IMR-90 (cell line): ENCODE measurements at regions not wholly inside any gene's neighbourhood (a gene's known extent, or its start where the extent isn't known, plus 50 kb on each side); places are given as distances from the start of the nearest gene placed in this dataset.

Experiments
- ATAC-seq: fragments of 200-7000 bp; cut with Tn5 transposase; 2 replicates; pipeline ENCODE4 v1.9.1; 2020; ENCODE audit warnings: low read depth, mild to moderate bottlenecking, moderate library complexity
- BruUV-seq: library from RNA; stranded (reverse); fragments of 400-500 nt; replicated peaks from 2 replicates; lab custom pipeline; 2021; lab: Mats Ljungman, UMichigan
- CTCF ChIA-PET: fragments of 300-600 bp; formaldehyde crosslinking; extraction: SDS; loops from one replicate; lab custom pipeline; 2021; ENCODE audit warnings: antibody characterized with exemption; lab: Yijun Ruan, JAX
- POLR2A ChIA-PET: fragments of 300-600 bp; sonication (Branson Sonifier 250); formaldehyde crosslinking; loops from one replicate; lab custom pipeline; 2022; ENCODE audit warnings: antibody characterized with exemption; ENCODE audit not compliant: unreplicated experiment; lab: Charles Lee
- DNase-seq: peaks from one replicate; pipeline ENCODE4 v3.0.0; 2013
- H2AFZ ChIP-seq: replicated peaks from 2 replicates; pipeline ENCODE3; 2013; ENCODE audit warnings: low read length, mild to moderate bottlenecking; ENCODE audit not compliant: poor library complexity
- H2AK5ac ChIP-seq: 2 replicates; pipeline ENCODE4 v1.6.1; 2013; ENCODE audit warnings: low read depth, low read length, inconsistent platforms
- H2AK9ac ChIP-seq: replicated peaks from 2 replicates; pipeline ENCODE3; 2013; ENCODE audit warnings: mild to moderate bottlenecking, low read depth, low read length, moderate library complexity; ENCODE audit not compliant: poor library complexity
- H2BK120ac ChIP-seq: 2 replicates; pipeline ENCODE4 v1.6.1; 2013; ENCODE audit warnings: low read depth, low read length, inconsistent platforms
- H2BK15ac ChIP-seq: 3 replicates; pipeline ENCODE4 v1.6.1; 2013; ENCODE audit warnings: low read depth, low read length, inconsistent platforms
- H2BK20ac ChIP-seq: 2 replicates; pipeline ENCODE4 v1.6.1; 2013; ENCODE audit warnings: low read depth, mild to moderate bottlenecking, inconsistent platforms, low read length, moderate library complexity
- H2BK5ac ChIP-seq: 2 replicates; pipeline ENCODE4 v1.6.1; 2013; ENCODE audit warnings: mild to moderate bottlenecking, low read depth, low read length, inconsistent platforms; ENCODE audit not compliant: poor library complexity, severe bottlenecking
- H3K14ac ChIP-seq: replicated peaks from 2 replicates; pipeline ENCODE4 v1.6.1; 2013; ENCODE audit warnings: low read depth, low read length, inconsistent platforms
- H3K18ac ChIP-seq: 2 replicates; pipeline ENCODE4 v1.6.1; 2013; ENCODE audit warnings: low read depth, low read length, control low read depth
- H3K23ac ChIP-seq: 2 replicates; pipeline ENCODE4 v1.6.1; 2013; ENCODE audit warnings: low read depth, low read length, inconsistent platforms
- H3K27ac ChIP-seq: 2 replicates; pipeline ENCODE4 v1.5.1; 2013; ENCODE audit warnings: mild to moderate bottlenecking, control low read depth, low read length; ENCODE audit not compliant: insufficient read depth
- H3K27me3 ChIP-seq: 2 replicates; pipeline ENCODE4 v1.6.1; 2013; ENCODE audit warnings: low read length; ENCODE audit not compliant: control insufficient read depth, insufficient read depth
- H3K36me3 ChIP-seq: 2 replicates; pipeline ENCODE4 v1.6.1; 2013; ENCODE audit warnings: low read length, mixed read lengths; ENCODE audit not compliant: control insufficient read depth, insufficient read depth
- H3K4ac ChIP-seq: 2 replicates; pipeline ENCODE4 v1.6.1; 2013; ENCODE audit warnings: low read depth, low read length, inconsistent platforms
- H3K4me1 ChIP-seq: 2 replicates; pipeline ENCODE4 v1.6.1; 2013; ENCODE audit warnings: low read length, mixed read lengths; ENCODE audit not compliant: control insufficient read depth, insufficient read depth
- H3K4me2 ChIP-seq: 2 replicates; pipeline ENCODE4 v1.6.1; 2013; ENCODE audit warnings: low read depth, mild to moderate bottlenecking, control low read depth, low read length, moderate library complexity
- H3K4me3 ChIP-seq: 2 replicates; pipeline ENCODE4 v1.5.1; 2013; ENCODE audit warnings: low read depth, mild to moderate bottlenecking, control low read depth, low read length, moderate library complexity; ENCODE audit not compliant: insufficient read depth
- H3K56ac ChIP-seq: 2 replicates; pipeline ENCODE4 v1.6.1; 2013; ENCODE audit warnings: low read length, inconsistent platforms; ENCODE audit not compliant: insufficient read depth; ENCODE audit errors: extremely low read depth
- H3K79me1 ChIP-seq, 2 experiments: 2 replicates each; pipeline ENCODE4 v1.6.1; 2013; ENCODE audit warnings: low read length in 2 of 2, inconsistent platforms in 1 of 2, low read depth in 1 of 2
- H3K9ac ChIP-seq: 2 replicates; pipeline ENCODE4 v1.6.1; 2013; ENCODE audit warnings: low read depth, low read length, control low read depth
- H3K9me1 ChIP-seq: 2 replicates; pipeline ENCODE4 v1.6.1; 2013; ENCODE audit warnings: low read length, inconsistent platforms; ENCODE audit not compliant: insufficient read depth
- H3K9me3 ChIP-seq: 2 replicates; pipeline ENCODE4 v1.6.1; 2013; ENCODE audit warnings: low read length; ENCODE audit not compliant: control insufficient read depth, insufficient read depth
- H4K20me1 ChIP-seq: 2 replicates; pipeline ENCODE4 v1.6.1; 2013; ENCODE audit warnings: low read length, inconsistent platforms; ENCODE audit not compliant: insufficient read depth
- H4K5ac ChIP-seq: 2 replicates; pipeline ENCODE4 v1.6.1; 2013; ENCODE audit warnings: mild to moderate bottlenecking, low read depth, low read length, control low read depth
- H4K8ac ChIP-seq, 2 experiments: 2 replicates each; pipeline ENCODE4 v1.6.1; 2013; ENCODE audit warnings: low read depth in 2 of 2, low read length in 2 of 2, control low read depth in 1 of 2, inconsistent platforms in 1 of 2
- H4K91ac ChIP-seq: 2 replicates; pipeline ENCODE4 v1.6.1; 2013; ENCODE audit warnings: low read depth, low read length, inconsistent platforms; ENCODE audit not compliant: insufficient read depth
- BHLHE40 ChIP-seq: fragments of 150-350 bp; IDR thresholded peaks from 2 replicates; pipeline ENCODE4 v1.6.1; 2016; ENCODE audit warnings: mild to moderate bottlenecking, low read depth, low read length
- CEBPB ChIP-seq: IDR thresholded peaks from 2 replicates; pipeline ENCODE4 v1.6.1; 2012; ENCODE audit warnings: low read depth, low read length, improper control_type of control experiment
- FOS ChIP-seq: fragments of 150-350 bp; IDR thresholded peaks from 2 replicates; pipeline ENCODE4 v1.6.1; 2016; ENCODE audit warnings: low read depth, low read length
- POLR2A ChIP-seq: IDR thresholded peaks from 2 replicates; pipeline ENCODE4 v1.6.1; 2012; ENCODE audit warnings: mild to moderate bottlenecking, low read depth, low read length
- SMC3 ChIP-seq: fragments of 150-350 bp; IDR thresholded peaks from 2 replicates; pipeline ENCODE4 v1.6.1; 2016; ENCODE audit warnings: low read depth, mild to moderate bottlenecking, antibody characterized with exemption, low read length, moderate library complexity
- WGBS, 2 experiments: methylation state at CpG; one replicate each; pipeline versions ENCODE4 v1.1.5 to v1.1.7; 2013; ENCODE audit warnings: missing lambda C conversion rate in 2 of 2; ENCODE audit not compliant: insufficient read length in 1 of 2; ENCODE audit errors: extremely low coverage in 2 of 2; 5-methylcytosine and 5-hydroxymethylcytosine counted together
- dilution Hi-C: fragments of 300-500 bp; cut with HindIII; formaldehyde crosslinking; loops from one replicate; pipeline ENCODE4 v1.14.3; 2018; ENCODE audit warnings: low sequenced_read_pairs; ENCODE audit not compliant: unreplicated experiment
- in situ Hi-C: fragments of 300-500 bp; cut with MboI; formaldehyde crosslinking; loops from 3 replicates; pipeline ENCODE4 v1.14.3; 2019; ENCODE audit warnings: low sequenced_read_pairs, inconsistent platforms, mixed read lengths
- intact Hi-C: fragments of 100-400 bp; cut with micrococcal nuclease; formaldehyde crosslinking; loops from 2 replicates; pipeline ENCODE4 v1.10.0; 2022

- ChIA-PET CTCF (no interaction called here), POLR2A (no interaction called here)
- ATAC-seq (no peak), DNase-seq (no peak)
- H3K27me3 ChIP-seq = no peaks in the 10 kb centered on the region
- H3K9me3 ChIP-seq = peaks cover 65% of the 10 kb centered on the region
- H3K79me1 ChIP-seq = no peaks in the 10 kb centered on the region
- in situ Hi-C loops = no loop called here
- H3K36me3 ChIP-seq = no peaks in the 10 kb centered on the region
- H3K9me1 ChIP-seq = no peaks in the 10 kb centered on the region
- no peak overlapping the region for H4K8ac ChIP-seq
- dilution Hi-C loops = no loop called here
- H2AK9ac ChIP-seq = no peak overlapping the region
- H2BK20ac ChIP-seq = no peak overlapping the region
- no peak overlapping the region for H3K14ac ChIP-seq
- H3K27ac ChIP-seq = no peak overlapping the region
- no peak for TF ChIP-seq CEBPB
- TF ChIP-seq FOS = no peak
- TF ChIP-seq POLR2A = no peak
- no peak for TF ChIP-seq BHLHE40
- no peak for TF ChIP-seq SMC3
- no peak overlapping the region for H3K23ac ChIP-seq
- H3K56ac ChIP-seq = no peak overlapping the region
- H3K18ac ChIP-seq = no peak overlapping the region
- no peak overlapping the region for H4K5ac ChIP-seq
- H3K4ac ChIP-seq = no peak overlapping the region
- H2BK5ac ChIP-seq = no peak overlapping the region
- 68% methylated on average over 8 of the region's 11 CpGs; no CpG with 5 or more reads in 1 of the 2 experiments for WGBS, 2 experiments
- no peak overlapping the region for H2AFZ ChIP-seq
- H2BK120ac ChIP-seq = no peak overlapping the region
- no peak overlapping the region for H4K91ac ChIP-seq
- H3K4me1 ChIP-seq = no peaks in the 10 kb centered on the region
- intact Hi-C loops = no loop called here
- no peak overlapping the region for H2AK5ac ChIP-seq
- no peak overlapping the region for H3K4me2 ChIP-seq
- no peak overlapping the region for H3K4me3 ChIP-seq
- H2BK15ac ChIP-seq = no peak overlapping the region
- H4K20me1 ChIP-seq = no peaks in the 10 kb centered on the region
- no peak overlapping the region for H3K9ac ChIP-seq
- BruUV-seq = no TSS peak
Measured at GRCh38 chr13:111948281-111948680, 118.7 kb upstream of the SOX1 start.
